GM18505 (cell line): ENCODE measurements at regions not wholly inside any gene's neighbourhood (a gene's known extent, or its start where the extent isn't known, plus 50 kb on each side); places are given as distances from the start of the nearest gene placed in this dataset.
"Not testable (repeated sequence)": the region's sequence is repeated elsewhere in the genome, so short reads cannot be mapped to it uniquely, and the experiment has no call there.

Experiments used
- ATAC-seq: cut with Tn5 transposase; IDR thresholded peaks from one replicate; pipeline ENCODE4 v1.9.1; 2021; ENCODE audit not compliant: unreplicated experiment
- POLR2A ChIP-seq: IDR thresholded peaks from 4 replicates; pipeline ENCODE4 v1.6.1; 2011; ENCODE audit warnings: borderline replicate concordance; ENCODE audit not compliant: insufficient read depth, insufficient read length; ENCODE audit errors: extremely low read depth

DNA sequence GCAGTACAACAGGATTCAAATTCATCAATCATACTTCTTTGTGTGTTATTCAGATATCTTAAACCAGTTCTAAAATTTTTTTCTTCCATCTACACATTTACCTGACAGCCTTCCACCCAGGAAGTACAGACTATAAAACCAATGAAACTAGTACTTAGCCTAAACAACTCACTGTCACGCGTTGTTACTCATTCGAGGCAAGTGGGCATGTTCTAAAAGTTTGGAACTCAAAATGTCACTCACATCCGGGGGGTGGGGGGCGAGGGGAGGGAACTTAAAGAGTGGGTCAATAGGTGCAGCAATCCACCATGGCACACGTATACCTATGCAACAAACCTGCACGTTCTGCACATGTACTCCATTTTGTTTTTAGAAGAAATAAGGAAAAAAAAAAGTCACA, 90.4 kb upstream of the PLEKHM1 start:
- TF ChIP-seq POLR2A: no peak
- ATAC-seq: no peak

GRCh38 chr17:45581860-45582259, 91.3 kb upstream of the PLEKHM1 start:
- no peak for TF ChIP-seq POLR2A
- no peak for ATAC-seq

- TF ChIP-seq POLR2A: peak; percentile 55
- ATAC-seq: peak; percentile 50
Observed at GRCh38 chr17:45584092-45585036, 93.8 kb upstream of the PLEKHM1 start.

DNA sequence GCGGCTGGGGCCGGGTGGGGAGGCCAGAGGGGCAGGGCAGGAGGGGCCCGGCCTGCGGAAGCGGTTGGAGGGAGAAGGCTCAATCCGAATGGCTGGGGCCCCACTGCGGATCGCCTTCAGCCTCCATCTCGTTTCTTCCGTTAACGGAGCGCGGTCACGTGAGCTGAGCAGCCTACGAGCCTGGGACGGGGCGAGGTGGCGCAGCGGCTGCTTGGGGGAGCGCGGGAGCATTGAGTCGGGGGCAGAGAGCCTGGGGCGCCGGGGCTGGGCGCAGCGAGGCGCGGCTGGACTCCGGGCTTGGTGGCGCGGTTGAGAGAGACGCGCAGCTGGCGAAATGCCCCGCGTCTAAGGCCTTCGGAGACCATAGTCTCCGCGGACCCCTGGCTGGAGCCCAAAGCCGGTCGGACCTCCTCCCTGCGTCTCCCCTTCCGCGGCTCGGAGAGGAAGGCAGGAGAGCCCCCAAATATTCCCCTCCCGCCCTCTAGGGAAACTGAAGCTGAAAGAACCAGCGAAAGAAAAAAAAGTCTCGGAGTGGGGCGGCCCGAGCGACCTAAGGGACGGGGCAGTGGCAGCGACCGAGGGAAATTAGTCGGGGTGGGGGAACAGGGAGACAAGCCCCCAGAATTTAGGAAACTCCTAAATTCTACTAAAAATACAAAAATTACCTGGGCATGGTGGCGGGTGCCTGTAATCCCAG, 94.7 kb upstream of the PLEKHM1 start:
- ATAC-seq: peak; percentile 58
- peak; percentile 75 for TF ChIP-seq POLR2A

DNA sequence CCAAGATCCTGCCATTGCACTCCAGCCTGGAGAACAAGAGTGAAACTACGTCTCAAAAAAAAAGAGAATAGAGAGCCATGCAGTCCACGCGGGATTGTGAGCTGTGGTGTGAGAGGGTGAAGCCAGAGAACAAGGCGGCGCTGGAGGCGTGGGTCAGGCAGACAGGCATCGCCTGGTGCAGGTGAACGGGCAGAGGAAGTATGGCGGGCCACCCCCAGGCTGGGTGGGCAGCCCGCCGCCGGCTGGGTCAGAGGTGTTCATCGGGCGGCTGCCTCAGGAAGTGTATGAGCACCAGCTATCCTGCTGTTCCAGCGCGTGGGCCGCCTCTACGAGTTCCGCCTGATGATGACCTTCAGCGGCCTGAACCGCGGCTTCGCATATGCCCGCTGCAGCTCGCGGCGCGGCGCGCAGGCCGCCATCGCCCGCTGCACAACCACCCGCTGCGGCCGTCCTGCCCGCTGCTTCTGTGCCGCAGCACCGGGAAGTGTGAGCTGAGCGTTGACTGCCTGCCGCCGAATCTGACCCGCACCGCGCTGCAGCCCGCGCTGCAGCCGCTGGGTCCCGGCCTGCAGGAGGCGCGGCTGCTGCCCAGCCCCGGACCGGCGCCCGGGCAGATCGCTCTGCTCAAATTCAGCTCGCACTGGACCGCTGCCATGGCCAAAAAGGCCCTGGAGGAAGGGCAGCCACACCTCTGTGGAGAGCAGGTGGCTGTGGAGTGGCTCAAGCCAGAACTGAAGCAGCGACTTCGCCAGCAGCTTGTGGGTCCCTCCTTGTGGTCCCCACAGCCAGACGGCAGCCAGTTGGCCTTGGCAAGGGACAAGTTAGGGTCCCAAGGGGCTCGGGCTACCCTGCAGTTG, 95.5 kb upstream of the PLEKHM1 start:
- TF ChIP-seq POLR2A: peak; percentile 33
- not testable (repeated sequence) for ATAC-seq

DNA sequence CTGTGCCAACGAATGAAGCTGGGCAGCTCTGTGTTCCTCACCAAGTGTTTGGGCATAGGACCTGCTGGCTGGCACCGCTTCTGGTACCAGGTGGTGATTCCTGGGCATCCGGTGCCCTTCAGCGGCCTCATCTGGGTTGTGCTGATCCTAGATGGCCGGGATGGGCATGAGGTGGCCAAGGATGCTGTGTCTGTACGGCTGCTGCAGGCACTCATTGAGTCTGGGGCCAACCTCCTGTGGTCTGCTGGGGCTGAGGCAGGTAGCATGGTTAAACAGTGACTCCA, 96.1 kb upstream of the PLEKHM1 start:
- not testable (repeated sequence) for ATAC-seq

GRCh38 chr17:45592433-45592923, 102.0 kb upstream of the PLEKHM1 start:
- not testable (repeated sequence) for ATAC-seq

- ATAC-seq: not testable (repeated sequence)
Observed at GRCh38 chr17:45596347-45596746, 105.8 kb upstream of the PLEKHM1 start.

GRCh38 chr17:45600052-45601012, 109.8 kb upstream of the PLEKHM1 start:
- not testable (repeated sequence) for ATAC-seq

DNA sequence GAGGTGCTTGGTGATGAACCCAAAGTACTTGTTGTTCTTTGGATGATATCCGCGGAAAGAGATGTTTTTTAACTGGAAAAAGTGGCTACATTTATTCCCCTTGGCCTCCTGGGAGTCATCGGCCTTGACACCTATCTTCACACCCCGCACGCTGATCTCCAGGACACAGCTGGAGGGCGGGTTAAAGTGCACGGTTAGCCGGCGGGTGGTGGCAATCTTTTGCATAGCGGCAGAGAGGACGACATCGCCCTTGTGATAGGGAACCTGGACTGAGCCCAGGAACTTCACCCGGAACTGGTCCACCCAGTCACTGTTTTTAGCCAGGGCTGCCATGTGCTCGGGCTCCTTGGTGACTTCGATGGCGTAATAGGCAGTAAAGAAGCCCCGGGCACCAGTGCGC, 110.5 kb upstream of the PLEKHM1 start:
- ATAC-seq: not testable (repeated sequence)

GRCh38 chr17:45601605-45602539, 111.4 kb upstream of the PLEKHM1 start:
- not testable (repeated sequence) for ATAC-seq

DNA sequence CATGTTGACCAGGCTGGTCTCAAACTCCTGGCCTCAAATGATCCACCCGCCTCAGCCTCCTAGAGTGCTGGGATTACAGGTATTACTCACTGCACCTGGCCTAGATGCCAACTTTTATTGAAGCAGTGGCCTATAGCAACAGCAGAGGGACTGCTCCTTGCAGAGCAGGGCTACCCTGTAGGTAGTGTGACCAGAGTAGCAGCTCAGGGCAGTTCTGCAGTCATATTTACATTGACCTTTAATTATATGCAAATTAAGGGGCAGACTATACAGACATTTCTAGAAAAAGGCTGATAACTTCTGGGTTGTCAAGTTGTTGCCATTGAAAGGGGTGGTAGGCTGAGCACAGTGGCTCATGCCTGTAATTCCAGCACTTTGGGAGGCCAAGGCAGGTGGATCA, 115.2 kb upstream of the PLEKHM1 start:
- ATAC-seq: not testable (repeated sequence)

GRCh38 chr17:45619984-45620405, 129.5 kb upstream of the PLEKHM1 start:
- peak; percentile 95 for ATAC-seq

- peak; percentile 49 for ATAC-seq
Observed at GRCh38 chr17:45620468-45620867, 129.9 kb upstream of the PLEKHM1 start.

GRCh38 chr17:45621087-45621486, 130.6 kb upstream of the PLEKHM1 start:
- not testable (repeated sequence) for ATAC-seq

DNA sequence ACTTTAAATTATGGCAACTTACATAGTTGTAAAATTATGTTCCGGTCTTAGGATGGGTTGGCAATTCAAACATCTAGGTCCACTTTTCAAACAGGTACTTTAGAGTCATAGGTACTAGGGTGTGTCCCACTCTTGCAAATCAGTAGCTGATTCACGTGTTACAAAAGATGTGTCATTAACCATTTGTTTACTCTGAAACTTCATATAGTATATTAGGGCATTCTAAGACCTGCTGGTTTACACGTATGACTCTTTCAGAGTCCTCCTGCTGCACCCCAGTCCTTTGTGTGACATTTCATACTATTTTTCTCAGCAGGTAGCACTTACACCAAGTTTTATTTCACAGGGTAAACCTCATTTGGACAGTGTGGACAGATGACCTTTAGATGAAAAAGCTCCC, 131.8 kb upstream of the PLEKHM1 start:
- ATAC-seq: not testable (repeated sequence)
